GM18868 (cell line): ENCODE measurements at regions not wholly inside any gene's neighbourhood (a gene's known extent, or its start where the extent isn't known, plus 50 kb on each side); places are given as distances from the start of the nearest gene placed in this dataset.
"Not testable (repeated sequence)": the region's sequence is repeated elsewhere in the genome, so short reads cannot be mapped to it uniquely, and the experiment has no call there.

Experiments
- ATAC-seq: cut with Tn5 transposase; IDR thresholded peaks from one replicate; pipeline ENCODE4 v1.9.1; 2021; ENCODE audit warnings: mild to moderate bottlenecking, moderate library complexity; ENCODE audit not compliant: unreplicated experiment

- no peak for ATAC-seq
Measured at GRCh38 chr12:19624491-19624890, 185.2 kb downstream of the AEBP2 start.

DNA sequence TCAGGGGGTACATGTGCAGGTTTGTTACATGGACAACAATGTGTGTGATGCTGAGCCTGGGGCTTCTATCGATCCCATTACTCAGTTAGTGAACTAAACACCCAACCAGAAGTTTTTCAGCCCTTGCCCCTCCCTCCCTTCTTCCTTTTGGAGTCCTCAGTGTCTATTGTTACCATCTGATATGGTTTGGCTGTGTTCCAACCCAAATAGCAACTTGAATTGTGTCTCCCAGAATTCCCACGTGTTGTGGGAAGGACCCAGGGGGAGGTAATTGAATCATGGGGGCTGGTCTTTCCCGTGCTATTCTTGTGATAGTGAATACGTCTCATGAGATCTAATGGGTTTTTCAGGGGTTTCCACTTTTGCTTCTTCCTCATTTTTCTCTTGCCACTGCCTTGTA is 186.3 kb downstream of the AEBP2 start:
- ATAC-seq: not testable (repeated sequence)

- no peak for ATAC-seq
Measured at GRCh38 chr12:19627719-19628118, 188.4 kb downstream of the AEBP2 start.

DNA sequence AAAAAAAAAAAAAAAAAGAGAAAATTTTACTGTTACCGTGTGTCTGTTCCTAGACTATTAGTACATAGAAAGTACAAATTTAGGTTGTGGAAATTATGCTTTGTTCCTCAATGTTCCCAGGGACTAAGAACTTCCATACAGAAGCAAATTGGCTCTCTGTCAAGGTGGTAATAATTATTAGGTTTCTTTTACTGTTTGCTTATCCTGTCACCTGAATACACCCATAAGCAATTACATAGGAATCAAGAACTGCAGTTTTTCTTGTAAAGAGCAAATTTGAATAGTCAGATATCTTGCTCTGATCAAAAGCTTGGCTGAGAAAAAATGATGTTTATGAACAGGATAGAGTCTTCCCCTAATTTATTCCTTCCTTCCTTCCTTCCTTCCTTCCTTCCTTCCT is 191.2 kb downstream of the AEBP2 start:
- ATAC-seq: no peak

- no peak for ATAC-seq
Measured at GRCh38 chr12:19633194-19633593, 193.9 kb downstream of the AEBP2 start.

- no peak for ATAC-seq
Measured at GRCh38 chr12:19633641-19634040, 194.3 kb downstream of the AEBP2 start.

- ATAC-seq: no peak
Measured at GRCh38 chr12:19639781-19640415, 200.6 kb downstream of the AEBP2 start.

DNA sequence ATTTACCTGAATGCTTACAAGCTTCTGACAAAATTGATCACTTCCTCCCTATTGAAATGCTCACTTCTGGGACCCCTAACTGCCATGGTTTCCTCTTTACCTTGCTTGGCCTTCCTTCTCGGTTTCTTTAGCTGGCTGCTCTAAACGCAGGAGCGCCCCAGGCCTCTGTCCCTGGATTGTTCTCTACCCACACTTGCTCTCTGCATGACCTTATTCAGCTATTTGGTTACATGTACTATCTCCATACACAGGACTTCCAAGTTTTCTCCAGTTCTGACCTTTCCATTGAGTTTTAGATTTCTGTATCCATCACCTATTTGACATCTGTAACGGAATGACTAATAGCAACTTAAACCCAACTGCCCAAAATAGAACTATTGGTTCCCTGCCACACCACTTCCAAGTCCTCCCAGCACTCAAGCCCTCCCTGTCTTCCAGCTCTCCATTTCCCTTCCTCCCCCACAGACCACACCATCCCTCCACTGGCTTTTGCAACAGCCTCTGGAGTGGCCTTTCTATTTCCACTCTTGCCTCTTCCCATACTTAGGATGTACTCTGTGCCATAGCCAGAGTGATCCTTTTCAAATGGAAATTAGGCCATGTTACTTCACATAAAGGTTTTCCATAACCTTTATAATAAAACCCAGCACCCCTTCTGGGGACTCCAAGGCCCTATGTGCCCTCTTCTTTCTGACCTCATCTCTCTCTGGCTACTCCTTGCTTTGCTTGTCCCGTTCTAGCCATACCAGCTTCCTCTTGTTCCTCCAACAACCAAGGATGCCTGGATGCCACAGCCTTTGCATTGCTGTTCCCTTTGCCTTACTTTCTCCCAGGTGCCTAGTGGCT is 202.2 kb downstream of the AEBP2 start:
- no peak for ATAC-seq

- ATAC-seq: no peak
Measured at GRCh38 chr12:19642345-19642744, 203.1 kb downstream of the AEBP2 start.

DNA sequence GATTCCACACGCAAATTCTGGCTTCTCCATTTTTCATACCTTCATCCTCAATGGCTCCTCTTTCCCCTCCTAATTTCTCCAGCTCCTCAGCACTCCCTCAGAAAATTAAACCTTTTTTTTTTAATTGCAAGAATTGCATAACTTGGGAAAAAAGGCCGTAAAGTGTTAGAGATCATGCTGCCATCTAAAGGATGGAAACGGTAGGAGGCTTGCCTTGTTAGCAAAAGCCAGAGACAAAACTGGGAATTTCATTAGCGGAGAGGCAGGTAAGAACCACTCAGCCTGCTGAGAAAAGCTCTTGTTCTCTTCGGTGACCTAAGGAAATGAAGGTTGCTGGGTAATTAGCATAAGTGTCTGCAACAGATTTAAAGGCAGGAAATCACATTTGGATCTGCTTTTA is 204.3 kb downstream of the AEBP2 start:
- no peak for ATAC-seq

- no peak for ATAC-seq
Measured at GRCh38 chr12:19644571-19644970, 205.3 kb downstream of the AEBP2 start.

DNA sequence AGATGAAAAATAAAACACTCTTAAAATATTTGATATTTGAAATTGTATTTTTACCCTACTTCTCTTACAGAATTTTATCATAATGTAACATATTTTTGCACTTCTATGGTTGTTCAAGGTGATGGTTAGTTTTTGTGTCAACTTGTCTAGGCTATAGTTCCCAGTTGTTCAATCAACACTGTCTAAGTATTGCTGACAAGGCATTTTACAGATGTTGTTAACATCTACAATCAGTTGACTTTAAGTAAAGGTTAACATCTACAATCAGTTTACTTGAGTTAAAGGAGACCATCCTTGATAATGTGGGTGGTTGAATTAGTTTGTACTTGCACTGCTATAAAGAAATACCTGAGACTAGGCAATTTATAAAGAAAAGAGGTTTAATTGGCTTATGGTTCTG is 206.5 kb downstream of the AEBP2 start:
- no peak for ATAC-seq

- ATAC-seq: no peak
Measured at GRCh38 chr12:19646599-19646998, 207.3 kb downstream of the AEBP2 start.

DNA sequence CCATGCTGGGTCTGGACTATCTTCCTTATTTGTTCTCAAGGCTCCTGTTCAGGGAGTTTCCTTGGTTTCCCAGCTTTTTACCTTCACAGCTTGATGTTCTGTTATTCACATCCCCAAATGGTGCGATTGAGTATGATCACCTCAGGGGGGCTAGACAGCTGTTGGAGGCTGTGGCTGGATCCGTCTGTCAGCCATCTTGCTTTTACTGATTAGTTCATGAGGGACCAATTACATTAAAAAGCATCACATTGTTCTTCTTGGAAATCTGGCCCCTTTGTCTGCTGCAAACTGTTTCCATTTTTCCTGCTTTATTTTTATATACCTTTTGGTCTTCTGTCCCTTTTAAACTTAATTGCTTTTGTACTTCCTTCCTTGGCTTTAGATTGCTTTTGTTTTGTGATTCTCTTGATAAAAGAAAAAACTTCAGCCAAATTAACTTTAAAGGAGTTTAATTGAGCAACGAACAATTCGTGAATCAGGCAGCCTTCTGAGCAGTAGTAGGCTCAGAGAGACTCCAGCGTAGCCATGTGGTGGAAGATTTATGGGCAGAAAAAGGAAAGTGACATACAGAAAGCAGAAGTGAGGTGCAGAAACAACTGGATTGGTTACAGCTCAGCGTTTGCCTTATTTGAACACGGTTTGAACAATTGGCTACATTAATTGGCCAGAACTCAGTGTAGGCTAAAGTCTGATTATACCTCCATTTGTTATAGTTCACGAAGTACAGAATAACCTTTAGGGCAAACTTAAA is 208.7 kb downstream of the AEBP2 start:
- ATAC-seq: peak; percentile 46

DNA sequence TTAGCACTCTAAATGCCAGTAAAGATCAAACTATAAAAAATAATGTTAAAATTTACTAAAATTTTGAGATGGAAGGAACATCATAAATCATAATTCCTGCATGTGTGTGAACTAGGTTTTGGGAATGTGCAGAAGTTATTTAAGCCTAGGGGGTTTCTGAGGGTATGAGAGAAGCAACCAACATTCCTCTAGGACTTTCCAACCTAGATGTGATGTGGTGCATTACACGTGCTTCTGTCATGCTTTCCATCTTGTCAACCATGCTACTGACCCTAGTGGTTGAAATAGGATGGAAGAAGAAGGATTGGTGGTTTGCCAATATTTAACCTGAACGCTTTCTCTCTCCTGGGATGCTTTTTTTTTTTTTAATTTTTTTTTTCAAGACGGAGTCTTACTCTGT is 209.3 kb downstream of the AEBP2 start:
- ATAC-seq: no peak

DNA sequence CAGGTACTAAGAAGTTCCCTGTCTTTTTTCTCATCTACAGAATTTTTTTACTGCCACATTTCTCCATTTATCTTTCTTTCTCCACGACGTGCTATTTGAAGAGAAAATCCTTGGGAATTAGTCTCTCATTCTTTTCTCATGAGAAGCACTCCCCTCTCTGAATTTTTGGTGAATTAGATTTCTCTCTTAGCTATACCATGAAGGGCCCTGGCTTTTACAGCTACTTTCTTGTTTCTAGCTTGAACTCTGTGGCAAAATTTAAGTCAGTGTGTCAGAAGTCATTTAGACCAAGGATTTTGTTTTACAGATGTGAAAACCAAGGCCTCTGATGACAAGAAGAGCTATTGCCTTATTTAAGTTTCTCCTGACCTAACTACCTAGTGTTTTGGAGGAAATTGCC is 213.1 kb downstream of the AEBP2 start:
- ATAC-seq: no peak

GRCh38 chr12:19654650-19655376 is 215.5 kb downstream of the AEBP2 start:
- no peak for ATAC-seq

DNA sequence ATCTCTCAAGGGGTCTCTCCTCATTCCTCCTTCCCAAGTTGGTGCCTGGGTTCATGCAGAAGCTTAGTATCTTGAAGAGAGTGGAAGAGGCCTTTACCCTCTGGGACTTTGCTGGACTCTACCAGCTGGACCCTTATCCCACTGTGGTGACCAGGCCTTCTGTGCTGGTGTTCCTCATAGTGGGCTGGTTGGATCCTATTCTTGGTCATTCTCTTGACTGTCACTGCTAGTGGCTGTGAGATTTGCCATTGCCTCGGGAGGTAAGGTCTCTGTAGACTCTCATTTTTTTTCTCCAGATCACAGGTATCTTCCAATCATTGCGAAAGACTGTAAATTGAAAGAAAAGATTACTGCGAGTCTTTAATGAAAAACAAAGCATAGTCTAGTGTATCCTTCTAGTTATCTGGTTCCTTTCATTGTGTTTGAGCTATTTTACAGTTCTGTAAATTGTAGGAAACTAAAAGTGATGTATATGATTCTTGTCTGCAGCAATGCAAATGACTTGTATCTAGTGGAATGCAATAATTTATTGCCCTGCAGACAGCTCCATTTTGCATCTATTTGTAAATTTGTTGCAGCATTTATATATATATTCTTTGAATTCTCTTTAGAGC is 217.9 kb downstream of the AEBP2 start:
- ATAC-seq: no peak

DNA sequence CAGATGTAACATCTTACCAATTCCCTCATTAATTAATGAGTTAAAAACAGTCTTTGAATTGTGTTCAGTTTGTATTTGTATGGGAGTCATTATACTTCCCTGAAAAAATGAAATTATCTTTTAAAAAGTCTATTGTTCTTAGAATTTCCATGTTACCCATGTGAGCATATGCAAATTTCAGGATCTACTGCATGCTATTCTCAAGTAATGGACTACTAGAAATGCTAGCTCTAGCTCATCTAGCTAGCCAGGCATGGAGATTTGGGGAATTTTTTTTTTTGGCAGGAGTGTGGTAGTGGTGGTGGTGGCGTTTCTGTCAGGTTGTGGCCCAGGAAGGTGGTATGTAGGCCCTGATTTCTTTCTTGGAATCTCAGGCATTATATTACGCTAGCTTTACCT is 218.4 kb downstream of the AEBP2 start:
- ATAC-seq: no peak

DNA sequence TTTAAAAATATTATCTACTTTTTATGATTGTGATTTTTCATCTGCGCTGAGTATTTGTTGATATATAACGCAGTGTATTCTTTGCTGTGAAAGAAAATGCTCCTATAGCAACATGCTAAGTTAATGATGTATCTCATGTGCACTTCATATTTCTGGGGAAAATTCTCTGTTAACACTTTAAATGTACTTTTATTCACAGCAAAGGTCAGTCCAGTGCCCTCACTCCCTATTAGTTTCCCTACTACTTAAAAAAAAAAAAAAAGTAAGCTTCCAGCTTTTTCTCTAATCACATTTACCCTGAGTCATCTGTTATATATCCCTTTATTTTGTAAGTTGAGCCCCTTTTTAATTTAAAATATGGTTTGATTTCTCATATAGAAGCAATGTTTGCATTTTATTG is 219.8 kb downstream of the AEBP2 start:
- no peak for ATAC-seq

- ATAC-seq: no peak
Measured at GRCh38 chr12:19659501-19659900, 220.2 kb downstream of the AEBP2 start.
